Retina (tissue), 1 donor: ENCODE measurements at regions not wholly inside any gene's neighbourhood (a gene's known extent, or its start where the extent isn't known, plus 50 kb on each side); places are given as distances from the start of the nearest gene placed in this dataset.
"Not testable (repeated sequence)": the region's sequence is repeated elsewhere in the genome, so short reads cannot be mapped to it uniquely, and the experiment has no call there.

ENCODE experiments used
- DNase-seq: peaks from one replicate; pipeline ENCODE4 v3.0.0-alpha.2; 2016

DNA sequence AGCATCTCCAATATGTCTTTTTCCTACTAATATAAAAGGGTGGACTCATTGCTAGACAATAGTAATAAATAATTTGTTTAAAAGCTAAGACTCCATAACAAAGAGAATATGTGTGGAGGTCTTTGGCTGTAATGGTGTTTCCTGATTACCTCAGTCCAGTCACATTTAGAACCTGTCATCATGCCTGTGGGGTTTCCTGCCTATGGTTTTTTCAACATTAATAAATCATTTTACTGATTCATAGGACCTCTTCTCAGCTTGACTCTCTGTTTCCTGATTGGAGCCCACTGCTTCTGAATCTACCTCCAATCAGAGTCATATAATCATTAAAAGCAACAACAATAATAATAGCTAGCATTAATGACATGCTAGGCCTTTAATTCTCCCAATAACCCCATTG lies 52.4 kb upstream of the GNAI1 start:
- DNase-seq: no peak

- DNase-seq: no peak
These were observed 55.7 kb upstream of the GNAI1 start for GRCh38 chr7:80078886-80079285.

GRCh38 chr7:80078159-80078731 lies 56.4 kb upstream of the GNAI1 start:
- no peak for DNase-seq

- no peak for DNase-seq
These were observed 64.2 kb upstream of the GNAI1 start for GRCh38 chr7:80070391-80070790.

DNA sequence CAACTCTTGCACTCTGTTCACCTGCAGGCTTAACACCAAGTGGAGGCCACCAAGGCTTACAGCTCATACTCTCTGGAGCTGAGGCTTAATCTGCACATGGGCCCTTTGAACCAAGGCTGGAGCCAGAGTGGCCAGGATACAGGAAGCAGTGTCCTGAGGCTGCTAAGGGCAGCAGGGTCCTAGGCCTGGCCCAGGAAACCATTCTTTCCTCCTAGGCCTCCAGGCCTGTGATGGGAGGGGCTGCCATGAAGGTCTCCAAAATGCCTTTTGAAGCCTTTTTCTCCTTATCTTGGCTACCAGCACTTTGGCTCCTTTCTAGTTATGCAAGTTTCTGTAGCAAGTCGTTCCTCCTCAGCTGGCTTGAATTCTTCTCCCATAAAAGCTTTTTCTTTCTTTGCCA lies 68.0 kb upstream of the GNAI1 start:
- no peak for DNase-seq

GRCh38 chr7:80063834-80064233 lies 70.8 kb upstream of the GNAI1 start:
- no peak for DNase-seq

- peak; percentile 18 for DNase-seq
These were observed 74.3 kb upstream of the GNAI1 start for GRCh38 chr7:80060218-80060806.

GRCh38 chr7:80057488-80057887 lies 77.1 kb upstream of the GNAI1 start:
- DNase-seq: no peak

GRCh38 chr7:80054356-80054755 lies 80.3 kb upstream of the GNAI1 start:
- DNase-seq: no peak

DNA sequence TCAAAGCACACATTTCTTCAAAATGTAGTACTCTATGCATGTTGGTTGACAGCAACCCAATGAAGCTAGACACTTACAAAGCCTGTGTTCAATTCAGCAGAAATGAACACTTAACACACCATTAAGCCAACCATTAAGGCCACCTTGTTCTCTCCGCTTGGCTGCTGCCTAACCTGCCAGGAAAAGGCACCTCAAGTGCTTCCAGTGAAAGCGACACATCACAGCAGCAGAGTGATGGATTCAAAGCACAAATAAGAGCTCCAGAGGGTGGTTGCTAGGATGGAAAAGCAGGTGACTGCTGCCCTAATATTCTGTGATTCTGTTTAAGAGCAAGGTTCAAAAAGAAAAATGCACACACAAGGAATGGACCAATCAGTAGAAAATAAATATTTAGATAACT lies 81.5 kb upstream of the GNAI1 start:
- peak; percentile 61 for DNase-seq

DNA sequence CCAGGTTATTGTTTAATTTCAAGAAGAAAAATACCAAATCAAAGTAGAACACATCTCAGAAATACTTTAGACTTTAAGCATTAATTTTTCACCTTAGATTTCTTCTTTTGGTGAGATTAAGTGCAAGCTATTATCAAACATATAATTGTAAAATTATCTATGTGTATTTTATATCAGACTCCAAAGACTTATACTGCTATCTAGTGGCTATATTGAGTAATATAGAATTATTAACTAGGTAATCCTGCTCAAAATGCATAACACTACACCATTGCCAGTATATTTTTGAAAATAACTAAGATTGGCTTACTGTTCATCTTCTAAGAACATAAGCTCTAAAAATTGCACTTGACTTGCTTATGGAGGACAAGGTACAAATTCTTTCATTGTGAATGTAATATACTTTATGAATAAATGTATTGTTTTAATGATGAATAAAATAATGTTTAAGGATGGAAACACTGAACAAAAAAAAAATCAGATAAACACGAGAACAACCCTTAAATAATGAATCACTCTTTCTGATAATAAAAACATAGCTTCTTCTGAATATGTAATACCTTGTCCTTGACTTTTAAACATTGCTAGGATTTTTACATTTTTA lies 86.7 kb upstream of the GNAI1 start:
- DNase-seq: no peak

GRCh38 chr7:80047032-80047431 lies 87.6 kb upstream of the GNAI1 start:
- no peak for DNase-seq

DNA sequence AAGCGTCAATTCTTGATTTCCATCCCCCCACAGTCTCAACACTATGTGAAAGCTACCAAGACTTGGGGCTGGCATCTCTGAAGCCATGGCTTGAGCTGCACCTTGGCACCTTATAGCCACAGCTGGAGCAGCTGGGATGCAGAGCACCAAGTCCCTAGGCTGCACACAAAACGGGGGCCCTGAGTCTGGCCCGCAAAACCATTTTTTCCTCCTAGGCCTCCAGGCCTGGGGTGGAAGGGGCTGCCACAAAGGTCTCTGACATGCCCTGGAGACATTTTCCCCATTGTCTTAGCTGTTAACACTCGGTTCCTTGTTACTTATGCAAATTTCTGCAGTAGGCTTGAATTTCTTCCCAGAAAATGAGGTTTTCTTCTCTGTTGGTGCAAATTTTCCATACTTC lies 89.8 kb upstream of the GNAI1 start:
- no peak for DNase-seq

DNA sequence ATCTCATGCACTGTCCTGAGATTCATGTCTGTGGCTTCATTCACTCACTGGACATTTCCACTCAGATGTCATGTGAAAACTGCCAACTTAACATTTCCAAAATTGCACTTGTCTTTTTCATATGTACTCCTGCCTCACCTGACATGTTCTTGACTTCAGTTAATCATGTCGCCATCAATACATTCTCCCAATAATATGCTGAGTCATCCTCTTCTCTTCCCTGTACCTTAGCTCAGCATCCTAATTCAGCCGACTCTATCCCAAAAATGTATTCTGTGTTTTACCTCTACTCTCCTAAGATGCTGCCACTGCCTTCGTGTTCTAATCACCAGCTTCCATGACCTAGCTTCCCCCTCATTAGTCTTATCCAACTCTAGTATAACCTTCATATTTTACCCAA lies 93.9 kb upstream of the GNAI1 start:
- no peak for DNase-seq

GRCh38 chr7:80040335-80040734 lies 94.3 kb upstream of the GNAI1 start:
- DNase-seq: no peak

DNA sequence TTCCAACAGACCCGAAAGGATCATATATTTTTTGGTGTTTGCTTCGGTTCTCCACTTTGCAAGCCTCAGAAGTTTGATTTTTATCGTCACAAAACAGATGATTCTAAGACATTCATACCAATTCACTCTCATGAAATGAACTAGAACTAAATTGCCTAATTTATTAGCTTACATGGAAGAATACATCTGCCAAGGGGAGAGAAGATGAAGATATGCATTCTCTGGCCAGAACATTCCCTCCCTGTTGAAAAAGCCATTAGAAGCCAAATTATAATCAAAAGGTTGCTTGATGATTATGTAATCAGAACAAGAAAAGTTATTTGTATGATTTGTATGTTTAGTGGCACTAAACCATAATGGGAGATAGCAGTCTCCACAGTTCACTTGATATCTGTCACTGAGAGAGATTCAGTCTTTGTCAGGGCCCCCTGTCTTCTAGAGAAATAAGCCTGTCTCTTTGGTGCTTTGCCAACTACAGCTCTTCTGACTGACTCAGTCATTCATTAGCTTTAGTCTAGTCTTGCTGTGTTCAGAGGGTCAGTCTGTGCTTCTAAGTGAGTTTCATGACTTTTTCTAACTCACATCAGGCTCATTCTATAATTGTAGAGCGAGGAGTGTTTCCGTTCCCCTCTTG lies 95.3 kb upstream of the GNAI1 start:
- DNase-seq: no peak

- DNase-seq: no peak
These were observed 96.9 kb upstream of the GNAI1 start for GRCh38 chr7:80037689-80038088.

GRCh38 chr7:80036107-80036506 lies 98.5 kb upstream of the GNAI1 start:
- no peak for DNase-seq

DNA sequence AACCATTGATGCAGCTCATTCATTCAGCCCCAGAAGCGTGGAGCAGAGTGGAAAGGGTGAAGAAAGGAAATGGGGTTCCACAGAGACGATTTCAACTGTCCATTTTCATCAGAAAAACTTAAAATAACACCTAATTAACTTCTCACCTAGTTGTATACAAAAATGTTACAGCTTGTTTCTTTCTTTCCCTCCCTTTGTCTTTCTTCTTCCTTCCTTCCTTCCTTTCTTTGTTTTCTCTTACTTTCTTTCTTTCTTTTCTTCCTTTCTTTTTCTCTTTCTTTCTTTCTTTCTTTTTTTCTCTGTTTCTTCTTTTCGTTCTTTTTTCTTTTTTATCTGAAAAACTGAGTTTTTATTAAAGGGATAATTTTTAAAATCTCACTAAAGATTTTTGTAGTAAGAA lies 105.9 kb upstream of the GNAI1 start:
- DNase-seq: no peak

DNA sequence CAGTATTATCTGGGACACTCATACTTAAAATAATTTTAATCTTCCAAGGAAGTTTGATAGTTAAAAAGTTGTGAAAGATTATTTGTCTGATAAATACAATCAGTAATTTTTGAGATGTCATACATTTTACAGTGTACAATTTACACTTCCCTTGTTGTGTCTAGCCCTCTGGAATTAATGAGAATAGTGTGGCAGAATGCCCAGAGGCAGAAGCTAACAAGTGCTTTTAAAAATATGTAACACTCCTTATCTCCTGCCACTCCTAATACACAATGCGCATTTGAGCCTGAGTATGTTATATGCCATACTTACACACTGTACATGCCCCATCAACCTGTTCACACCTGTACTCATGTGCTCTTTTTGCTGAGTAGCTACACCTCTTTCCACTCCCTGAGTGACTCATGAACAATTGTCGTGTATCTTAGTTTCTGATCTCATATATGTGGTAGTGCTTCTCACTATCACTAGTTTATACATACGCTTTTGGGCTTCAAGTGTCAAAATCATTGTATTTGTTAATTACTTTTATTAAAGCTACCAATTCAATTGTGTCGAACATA lies 106.9 kb upstream of the GNAI1 start:
- DNase-seq: no peak

DNA sequence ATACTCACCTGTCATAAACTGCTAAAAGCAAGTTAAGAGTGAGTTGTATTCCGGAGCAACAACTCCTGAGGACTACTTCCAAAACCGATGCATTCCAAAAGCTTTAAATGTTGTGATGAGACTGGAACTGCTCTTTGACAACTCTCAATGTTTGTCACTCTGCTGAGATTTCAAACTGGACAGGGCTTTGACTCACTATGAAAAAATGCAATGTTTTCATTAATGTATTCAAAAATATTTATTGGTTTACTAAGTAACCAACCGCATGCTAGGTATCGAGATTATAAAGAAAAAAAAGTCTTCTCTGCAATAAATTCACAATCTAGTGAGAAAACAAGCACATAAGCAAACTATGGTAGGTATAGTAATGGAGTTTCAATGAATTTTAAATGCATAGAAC lies 107.9 kb upstream of the GNAI1 start:
- no peak for DNase-seq

GRCh38 chr7:80020277-80020676 lies 114.4 kb upstream of the GNAI1 start:
- not testable (repeated sequence) for DNase-seq

- DNase-seq: not testable (repeated sequence)
These were observed 114.8 kb upstream of the GNAI1 start for GRCh38 chr7:80019809-80020207.
